ENCODE measurements at regions not wholly inside any gene's neighbourhood (a gene's known extent, or its start where the extent isn't known, plus 50 kb on each side); places are given as distances from the start of the nearest gene placed in this dataset.

GRCh38 chr2:147659051-147659450 lies 185.8 kb upstream of the ACVR2A start:
- Mint-ChIP-seq H3K36me3 (ENCODE audit: insufficient read depth in 1 of 3, low read depth in 3 of 3) (no peaks in the 10 kb centered on the region), H3K27me3 (ENCODE audit: low read depth) (no peaks in the 10 kb centered on the region), H3K9me3 (no peaks in the 10 kb centered on the region), H3K27ac (no peak overlapping the region), H3K4me1 (peaks cover 3 to 8% of the 10 kb centered on the region in 2 experiments; a peak in 2 of 4 replicates), H3K4me3 (no peak overlapping the region)
- no peak overlapping the region for H4K91ac ChIP-seq (ENCODE audit: insufficient read length, low read depth, low read length)
- H3K14ac ChIP-seq (ENCODE audit: insufficient read depth, low read length), result no peak overlapping the region
- H3K79me2 ChIP-seq (ENCODE audit: insufficient read depth, low read length), result no peaks in the 10 kb centered on the region
- H2AFZ ChIP-seq (ENCODE audit: low read length), result no peak overlapping the region
- H4K5ac ChIP-seq (ENCODE audit: insufficient read length, low read depth, low read length), result no peak overlapping the region
- no peak for DNase-seq
- WGBS (ENCODE audit: extremely low coverage, insufficient read length, low lambda C conversion rate), result no CpG with 5 or more reads among the region's 1 CpG
- H3K56ac ChIP-seq (ENCODE audit: insufficient read length, low read depth, low read length), result no peak overlapping the region
- no peak overlapping the region for H2BK20ac ChIP-seq (ENCODE audit: low read depth, low read length, poor library complexity, severe bottlenecking)
- no peaks in the 10 kb centered on the region for H3K79me1 ChIP-seq (ENCODE audit: insufficient read depth, low read depth, low read length, poor library complexity, severe bottlenecking)
- H2BK120ac ChIP-seq (ENCODE audit: low read depth, low read length, poor library complexity, severe bottlenecking), result no peak overlapping the region
- no peak overlapping the region for H4K8ac ChIP-seq (replicated peaks; ENCODE audit: insufficient read length, low read depth, low read length)
- H3T11ph ChIP-seq (ENCODE audit: low read length), result no peak overlapping the region
- H3K18ac ChIP-seq (ENCODE audit: insufficient read length, low read depth, low read length), result no peak overlapping the region
- no peaks in the 10 kb centered on the region for H3K9me3 ChIP-seq (ENCODE audit: control insufficient read depth, low read depth, low read length)
- H2AK5ac ChIP-seq (ENCODE audit: insufficient read length, low read length), result no peak overlapping the region
- no peaks in the 10 kb centered on the region for H3K4me1 ChIP-seq (ENCODE audit: insufficient read depth, low read length)
- H3K23me2 ChIP-seq (ENCODE audit: insufficient read length, low read depth, low read length, poor library complexity, severe bottlenecking), result no peaks in the 10 kb centered on the region
- no peaks in the 10 kb centered on the region for H4K20me1 ChIP-seq (ENCODE audit: control insufficient read depth, insufficient read depth, insufficient read length)
- no peak overlapping the region for H3K27ac ChIP-seq (ENCODE audit: insufficient read length, low read depth, low read length)
- no peak overlapping the region for H3K9ac ChIP-seq (ENCODE audit: extremely low read depth, insufficient read length, low read length)
- no peak overlapping the region for H3K4me2 ChIP-seq (ENCODE audit: insufficient read depth, insufficient read length, low read length)
- H3K23ac ChIP-seq (ENCODE audit: insufficient read length, low read depth, low read length), result no peak overlapping the region
- H3K4ac ChIP-seq (ENCODE audit: low read depth, low read length), result no peak overlapping the region
- TF ChIP-seq CTCF (conservative IDR thresholded peaks at IDR 0.05), result no peak
- H3K27me3 ChIP-seq (ENCODE audit: insufficient read depth, low read length), result no peaks in the 10 kb centered on the region
- no peak overlapping the region for H2BK15ac ChIP-seq (ENCODE audit: low read depth, low read length)
- H2BK12ac ChIP-seq (ENCODE audit: insufficient read length, low read depth, low read length), result no peak overlapping the region
- no peak overlapping the region for H2BK5ac ChIP-seq (ENCODE audit: insufficient read length, low read length)
